Muscle of arm (tissue), 1 donor: ENCODE measurements at regions not wholly inside any gene's neighbourhood (a gene's known extent, or its start where the extent isn't known, plus 50 kb on each side); places are given as distances from the start of the nearest gene placed in this dataset.
"Not testable (repeated sequence)": the region's sequence is repeated elsewhere in the genome, so short reads cannot be mapped to it uniquely, and the experiment has no call there.

Experiments
- DNase-seq: peaks from one replicate; pipeline ENCODE4 v3.0.0-alpha.2; 2013

DNA sequence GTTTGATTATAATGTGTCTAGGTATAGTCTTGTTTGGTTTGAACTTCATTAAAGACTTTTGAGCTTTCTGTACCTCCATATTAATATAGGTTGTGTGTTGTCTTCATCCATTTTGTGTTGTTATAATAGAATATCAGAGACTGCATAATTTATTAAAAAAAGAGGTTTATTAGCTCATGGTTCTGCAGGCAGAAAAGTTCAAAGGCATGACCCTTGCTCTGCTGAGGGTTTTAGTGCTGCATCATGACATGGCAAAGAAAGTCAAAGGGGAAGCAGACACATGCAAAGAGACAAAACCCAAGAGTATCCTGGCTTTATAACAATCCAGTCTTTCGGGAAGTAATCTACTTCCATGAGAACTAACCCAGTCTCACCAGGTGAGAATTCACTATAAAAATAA lies 358.2 kb downstream of the EDEM1 start:
- DNase-seq: no peak

DNA sequence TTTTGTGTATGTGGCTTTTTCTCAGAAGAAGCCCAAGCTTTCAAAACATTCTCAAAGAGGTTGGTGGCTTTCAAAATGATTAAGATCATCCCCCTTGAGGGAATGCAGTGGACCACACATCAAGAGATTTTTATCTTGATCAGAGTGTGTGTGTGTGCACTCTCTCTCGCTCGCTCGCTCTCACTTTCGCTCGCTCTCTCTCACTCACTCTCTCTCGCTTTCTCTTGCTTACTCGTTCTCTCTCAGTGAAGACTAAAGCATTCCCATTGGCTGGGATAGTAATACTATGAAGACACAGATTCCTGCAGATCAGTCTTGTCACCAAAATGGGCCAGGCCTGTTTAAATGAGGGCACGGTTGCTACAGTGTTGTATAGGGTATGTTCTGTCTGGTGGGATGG lies 365.7 kb downstream of the EDEM1 start:
- no peak for DNase-seq

DNA sequence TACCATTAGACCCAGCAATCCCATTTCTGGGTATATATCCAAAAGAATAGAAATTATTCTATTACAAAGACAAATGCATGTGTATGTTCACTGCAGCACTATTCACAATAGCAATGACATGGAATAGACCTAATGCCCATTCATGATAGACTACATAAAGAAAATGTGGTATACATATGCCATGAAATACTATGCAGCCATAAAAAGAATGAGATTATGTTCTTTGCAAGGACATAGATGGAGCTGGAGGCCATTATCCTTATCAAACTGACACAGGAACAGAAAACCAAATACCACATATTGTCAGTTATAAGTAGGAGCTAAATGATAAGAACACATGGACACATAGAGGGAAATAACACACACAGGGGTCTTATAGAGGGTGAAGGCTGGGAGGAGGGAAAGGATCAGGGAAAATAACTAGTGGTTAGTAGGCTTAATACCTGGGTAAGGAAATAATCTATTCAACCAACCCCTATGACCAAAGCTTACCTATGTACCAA lies 366.8 kb downstream of the EDEM1 start:
- no peak for DNase-seq

DNA sequence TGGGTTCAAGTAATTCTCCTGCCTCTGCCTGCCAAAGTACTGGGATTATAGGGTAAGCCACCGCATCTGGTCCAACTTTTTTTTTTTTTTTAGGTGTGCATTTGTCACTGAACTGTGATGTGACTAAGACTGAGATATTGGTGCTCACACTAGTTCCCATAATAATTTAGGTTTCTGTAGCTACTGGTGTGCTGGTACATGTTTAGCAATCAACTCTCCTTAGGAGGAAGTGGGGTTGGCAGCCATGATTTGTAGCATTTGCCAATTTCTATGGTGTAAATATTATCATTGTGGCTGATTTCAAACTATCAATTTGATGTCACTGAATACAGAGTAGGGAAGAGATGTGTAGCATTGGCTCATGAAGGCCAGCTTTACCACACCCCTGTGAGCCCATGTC lies 372.7 kb downstream of the EDEM1 start:
- DNase-seq: no peak

DNA sequence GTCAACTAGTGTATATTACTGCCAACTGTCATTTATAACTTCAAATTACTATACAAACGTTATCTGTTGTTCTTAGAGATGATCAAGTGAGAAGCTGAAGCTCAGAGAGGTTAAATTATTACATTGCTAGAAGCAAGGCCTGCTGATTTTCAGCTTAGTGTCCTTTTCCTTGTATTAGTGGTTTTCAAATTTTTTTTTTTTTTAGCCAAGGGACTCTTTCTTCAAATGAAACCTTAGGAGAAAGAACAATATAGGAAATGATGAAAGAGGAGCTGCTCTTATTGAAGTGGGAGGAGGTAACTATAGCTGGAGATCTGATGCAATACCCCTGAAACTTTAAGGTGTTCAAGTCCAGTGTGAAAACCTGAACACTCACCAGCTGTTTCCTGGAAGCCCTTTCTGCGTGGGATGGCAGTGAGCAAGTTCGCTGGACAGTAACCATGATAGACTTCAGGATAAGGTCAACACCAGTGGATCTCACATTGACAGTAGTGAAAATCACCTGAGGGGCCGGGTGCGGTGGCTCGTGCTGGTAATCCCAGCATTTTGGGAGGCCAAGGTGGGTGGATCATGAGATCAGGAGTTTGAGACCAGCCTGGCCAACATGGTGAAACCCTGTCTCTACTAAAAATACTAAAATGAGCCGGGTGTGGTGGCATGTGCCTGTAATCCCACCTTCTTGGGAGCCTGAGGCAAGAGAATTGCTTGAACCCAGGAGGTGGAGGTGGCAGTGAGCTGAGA lies 376.2 kb downstream of the EDEM1 start:
- no peak for DNase-seq

DNA sequence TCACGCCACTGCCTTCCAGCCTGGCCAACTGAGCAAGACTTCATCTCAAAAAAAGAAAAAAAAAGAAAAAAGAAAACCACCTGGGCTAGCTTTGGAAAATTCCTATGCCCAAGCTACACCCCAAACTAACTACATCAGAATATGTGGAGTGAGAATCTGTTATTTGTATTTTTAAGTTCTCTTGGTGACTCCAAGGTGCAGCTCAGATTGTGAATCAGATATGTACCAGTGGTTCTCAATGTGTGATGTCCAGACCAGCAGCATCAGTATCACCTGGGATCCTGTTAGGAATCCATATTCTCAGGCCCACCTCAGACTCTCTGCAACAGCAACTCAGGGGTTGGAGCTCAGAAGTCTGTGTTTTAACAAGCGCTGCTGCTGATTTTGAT lies 376.8 kb downstream of the EDEM1 start:
- DNase-seq: no peak

DNA sequence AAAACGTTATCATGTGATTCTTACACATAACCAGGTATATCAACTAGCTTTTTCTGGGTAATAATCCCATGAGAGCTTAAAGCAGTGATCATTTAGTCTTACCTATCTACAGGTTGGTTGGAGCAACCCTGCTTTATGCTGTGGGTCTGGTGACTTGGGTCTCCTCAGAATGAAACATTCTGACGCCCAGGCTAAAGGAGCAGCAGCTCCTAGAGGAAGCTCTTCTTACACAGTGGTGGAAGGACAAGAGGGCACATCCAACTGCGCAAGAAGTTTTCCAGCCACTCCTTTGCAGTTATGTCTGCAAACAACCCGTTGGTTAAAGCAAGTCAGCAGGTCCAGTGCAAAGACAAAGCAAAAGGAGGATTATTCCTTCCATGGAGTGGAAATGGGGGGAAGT lies 377.5 kb downstream of the EDEM1 start:
- no peak for DNase-seq

DNA sequence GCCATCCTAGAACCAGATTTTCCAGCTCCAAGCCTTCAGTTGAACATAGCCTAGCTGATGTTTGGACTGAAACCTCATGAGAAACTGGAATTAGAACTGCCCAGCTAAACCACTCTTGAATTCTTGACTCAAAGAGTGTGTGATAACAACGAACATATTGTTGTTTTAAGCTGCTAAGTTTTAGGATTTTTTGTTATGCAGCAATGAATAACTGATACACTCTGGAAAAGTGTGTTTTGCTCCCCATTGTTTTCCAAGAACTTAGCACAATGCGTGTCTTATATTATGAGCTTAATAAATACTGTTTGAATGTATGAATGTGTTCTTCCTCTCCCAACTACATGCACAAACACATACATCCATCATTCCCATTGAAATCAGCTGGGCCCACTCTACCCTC lies 379.6 kb downstream of the EDEM1 start:
- no peak for DNase-seq

DNA sequence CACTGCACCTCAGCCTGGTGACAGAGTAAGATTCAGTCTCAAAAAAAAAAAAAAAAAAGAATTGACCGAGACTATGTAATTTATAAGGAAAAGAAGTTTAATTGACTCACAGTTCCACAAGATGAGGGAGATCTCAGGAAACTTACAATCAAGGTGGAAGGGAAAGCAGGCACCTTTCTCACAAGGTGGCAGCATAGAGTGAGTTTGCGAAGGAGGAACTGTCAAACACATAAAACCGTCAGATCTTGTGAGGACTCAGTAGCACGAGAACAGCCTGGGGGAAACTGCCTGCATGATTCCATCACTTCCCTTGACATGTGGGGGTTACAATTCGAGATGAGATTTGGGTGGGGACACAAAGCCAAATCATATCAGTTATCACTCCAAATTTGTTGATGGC lies 380.9 kb downstream of the EDEM1 start:
- no peak for DNase-seq

DNA sequence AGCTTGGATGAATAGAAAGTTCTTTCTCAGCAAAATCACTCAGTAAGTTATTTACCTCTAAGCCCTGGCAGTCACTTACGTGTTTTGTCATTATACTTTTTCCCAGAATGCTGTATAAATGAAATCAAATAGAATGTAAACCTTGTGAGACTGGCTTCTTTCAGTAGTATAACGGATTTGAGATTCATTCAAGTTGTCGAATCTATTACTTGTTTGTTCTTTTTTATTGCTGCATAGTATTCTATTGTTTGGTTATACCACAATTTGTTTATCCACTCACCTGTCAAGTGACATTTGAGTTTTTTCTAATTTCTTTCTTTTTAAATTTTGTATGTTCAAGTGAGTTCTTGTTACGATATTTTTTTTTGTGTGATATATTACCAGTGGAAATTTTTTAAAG lies 381.6 kb downstream of the EDEM1 start:
- DNase-seq: no peak

DNA sequence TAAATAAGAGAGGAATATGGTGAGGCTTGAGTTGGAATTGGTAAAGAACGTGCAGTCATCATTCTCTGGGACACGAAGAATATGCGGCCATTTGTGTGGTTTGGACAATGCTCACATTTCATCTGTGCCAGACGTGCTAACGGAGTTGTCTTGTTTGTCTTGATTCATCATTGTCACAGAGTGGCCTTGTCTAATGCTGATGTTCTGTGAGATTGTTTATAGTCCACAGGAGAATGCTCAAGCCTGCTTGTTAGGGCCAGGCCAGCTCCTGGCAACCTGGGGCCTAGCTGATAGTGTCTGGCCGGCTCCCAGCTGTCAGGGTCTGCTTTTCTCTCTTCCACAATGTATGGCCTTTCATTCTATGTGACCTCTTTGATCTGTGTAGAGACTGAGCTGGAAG lies 384.7 kb downstream of the EDEM1 start:
- DNase-seq: no peak

DNA sequence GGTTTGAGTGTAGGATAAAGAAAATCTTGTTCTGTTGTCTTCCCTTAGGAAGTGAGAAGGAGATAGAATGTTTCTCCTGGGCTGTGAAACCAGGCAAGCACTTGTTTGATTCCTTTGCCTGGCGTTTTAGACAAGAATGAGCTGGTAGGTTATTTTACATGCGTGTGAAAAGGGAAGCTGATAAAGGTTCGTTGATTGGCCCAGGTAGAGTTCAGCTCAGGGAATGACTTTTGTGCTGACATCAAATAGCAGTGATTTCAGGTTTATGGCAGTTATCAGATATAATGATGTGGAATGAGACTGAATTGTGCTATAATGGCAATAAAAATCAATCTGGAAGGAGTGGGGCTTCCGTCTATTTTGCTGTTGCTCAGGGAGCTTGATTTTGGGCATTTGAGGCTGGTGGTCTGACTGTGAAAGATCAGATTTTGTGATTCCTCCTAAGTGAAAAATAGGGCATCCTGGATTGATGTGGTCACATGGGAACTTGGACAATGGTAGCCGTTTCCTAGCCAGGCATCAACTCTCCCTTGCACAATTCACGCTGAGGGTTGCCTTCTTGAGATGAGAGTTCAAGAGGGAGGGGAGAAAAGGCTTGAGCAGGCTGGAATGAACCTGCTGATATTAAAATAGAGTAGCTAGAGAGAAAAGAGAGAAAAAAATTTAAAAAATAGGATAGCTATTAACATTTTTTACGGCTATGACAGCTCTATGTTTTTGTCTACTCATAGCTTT lies 388.9 kb downstream of the EDEM1 start:
- DNase-seq: no peak

DNA sequence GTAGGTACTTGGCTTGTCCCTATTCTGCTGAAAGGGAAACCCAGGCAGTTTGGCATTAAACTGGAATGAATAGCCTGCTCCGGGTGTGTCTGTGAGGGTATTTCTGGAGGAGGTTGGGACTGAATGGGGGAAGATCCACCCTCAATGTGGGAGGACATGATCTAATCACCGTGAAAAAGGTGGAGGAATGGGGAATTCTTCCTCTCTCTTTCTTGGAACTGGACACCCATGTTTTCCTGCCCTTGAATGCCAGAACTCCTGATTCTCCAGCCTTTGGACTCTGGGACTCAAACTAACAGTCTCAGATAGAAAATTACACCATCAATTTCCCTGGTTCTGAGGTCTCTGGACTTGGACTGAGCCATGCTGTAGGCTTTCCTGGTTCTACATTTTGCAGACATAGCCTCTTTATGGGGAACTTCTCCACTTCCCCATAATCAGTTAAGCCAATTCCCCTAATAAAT lies 391.7 kb downstream of the EDEM1 start:
- DNase-seq: no peak

DNA sequence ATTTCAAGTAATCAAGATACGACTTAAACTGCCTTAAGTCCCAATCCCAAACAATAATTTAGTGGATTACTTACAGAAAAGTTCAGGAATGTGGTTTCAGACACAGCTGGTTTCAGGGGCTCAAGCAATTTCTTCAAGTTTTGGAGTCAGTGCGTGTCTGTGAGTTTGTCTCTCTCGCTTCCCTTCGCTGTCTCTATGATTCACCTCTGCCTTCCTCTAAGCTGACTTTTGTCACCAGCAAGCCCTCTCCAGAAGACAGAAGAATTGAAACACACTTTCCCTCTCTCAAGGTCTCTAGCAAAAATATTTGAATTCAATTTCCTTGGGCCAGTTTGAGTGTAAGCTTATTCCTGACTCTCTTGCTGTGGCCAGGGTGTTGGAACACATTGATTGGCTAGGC lies 392.4 kb downstream of the EDEM1 start:
- DNase-seq: no peak

DNA sequence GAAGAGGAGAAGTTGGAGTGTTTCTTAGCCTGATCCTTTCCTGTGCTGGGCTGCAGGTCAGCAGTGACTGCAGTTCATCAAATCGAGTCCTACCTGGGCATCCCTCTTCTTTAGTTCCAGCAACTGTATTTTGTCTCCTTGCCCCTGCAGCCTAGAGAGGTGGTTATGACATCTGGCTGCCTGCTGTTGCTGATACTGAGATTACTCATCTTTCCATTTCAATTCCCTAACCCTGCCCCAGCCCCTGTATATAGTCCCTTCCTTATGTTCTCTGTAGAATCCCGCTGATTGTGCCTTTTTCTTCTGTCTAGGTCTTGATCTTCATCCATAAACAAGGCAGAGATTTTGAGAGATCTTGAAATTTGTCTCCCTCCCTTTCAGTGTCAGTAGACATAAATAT lies 393.3 kb downstream of the EDEM1 start:
- no peak for DNase-seq

DNA sequence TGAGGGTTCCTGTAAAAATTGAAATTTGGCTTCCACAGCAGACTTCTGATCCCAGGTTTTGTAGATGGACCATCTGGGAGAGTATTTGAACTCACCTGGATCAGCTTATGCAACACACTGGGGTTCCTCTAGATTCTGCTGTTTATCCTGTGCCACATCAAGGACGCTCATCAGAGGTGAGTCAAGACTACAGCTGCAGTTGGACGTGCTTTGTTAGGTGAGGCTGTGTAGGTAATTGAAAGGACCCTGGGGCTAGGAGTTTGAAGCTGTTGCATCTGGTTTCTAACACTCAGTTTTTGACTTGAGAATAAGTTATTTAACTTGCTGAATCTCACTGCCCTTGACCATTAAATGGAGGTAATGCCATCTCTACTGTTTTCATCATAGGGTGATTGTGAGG lies 394.2 kb downstream of the EDEM1 start:
- DNase-seq: no peak

DNA sequence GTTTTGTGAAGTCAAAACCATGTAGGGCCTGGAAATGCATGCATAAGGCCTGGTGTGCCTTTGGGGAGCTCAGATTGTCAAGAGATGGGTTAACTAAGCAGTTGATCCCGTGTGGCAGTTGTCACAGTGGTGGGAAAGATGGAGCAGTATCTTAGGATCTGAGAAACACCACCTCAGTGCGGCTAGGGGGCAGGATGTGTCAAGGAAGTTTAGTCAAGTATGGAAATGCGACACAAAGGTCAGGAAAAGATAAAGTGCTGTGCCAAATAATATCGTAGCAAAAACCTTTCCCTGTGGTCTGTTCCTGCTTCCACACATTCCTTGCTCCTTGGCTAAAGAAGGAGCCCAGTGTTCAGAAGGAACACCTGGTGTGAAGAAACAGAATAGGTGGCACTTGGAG lies 396.4 kb downstream of the EDEM1 start:
- no peak for DNase-seq

DNA sequence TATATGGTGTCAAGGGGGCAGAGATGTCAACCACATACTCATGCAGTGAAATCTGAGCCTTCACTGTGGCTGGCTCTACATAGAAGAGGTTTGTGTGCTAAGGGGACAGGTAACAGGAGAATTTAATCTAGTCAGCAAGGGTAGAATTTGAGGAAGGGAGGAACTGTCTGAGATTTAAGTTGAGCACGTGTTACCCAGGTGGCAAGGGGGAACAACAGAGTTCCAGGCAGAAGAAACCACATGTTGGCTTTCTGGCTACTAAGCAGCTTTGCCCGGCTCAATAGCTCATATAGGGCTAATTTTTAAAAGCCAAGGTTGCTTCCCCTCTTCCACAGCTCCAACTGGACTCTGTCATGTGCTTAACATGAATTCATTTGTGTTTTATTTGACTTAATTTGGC lies 397.6 kb downstream of the EDEM1 start:
- DNase-seq: no peak

DNA sequence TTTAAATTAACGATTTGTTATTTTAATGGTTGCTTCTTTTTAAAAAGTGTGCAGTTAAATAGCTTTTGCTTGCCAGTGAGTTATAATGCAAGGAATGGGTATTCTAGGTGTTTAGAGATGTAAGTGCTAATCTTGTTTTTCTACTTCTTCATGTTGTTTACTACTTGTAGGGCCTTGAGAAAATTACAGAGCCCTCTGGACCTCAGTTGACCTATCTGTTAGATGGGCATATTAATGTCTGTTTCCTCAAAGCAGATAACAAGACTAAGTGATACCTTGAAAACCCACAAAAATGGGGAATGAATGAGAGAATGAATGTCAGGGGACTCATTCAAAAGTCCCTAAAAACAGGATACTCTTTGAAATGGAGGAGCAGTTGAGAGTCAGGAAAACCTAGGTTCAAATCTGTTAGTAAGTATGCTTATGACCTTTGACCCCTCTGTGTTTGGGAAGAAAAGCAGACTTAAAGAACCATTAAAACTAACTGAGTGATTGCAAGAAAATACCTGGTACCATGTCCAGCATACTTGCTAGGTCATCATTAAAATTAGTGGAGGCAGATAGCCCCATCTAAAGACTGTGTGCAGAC lies 419.5 kb downstream of the EDEM1 start:
- no peak for DNase-seq

DNA sequence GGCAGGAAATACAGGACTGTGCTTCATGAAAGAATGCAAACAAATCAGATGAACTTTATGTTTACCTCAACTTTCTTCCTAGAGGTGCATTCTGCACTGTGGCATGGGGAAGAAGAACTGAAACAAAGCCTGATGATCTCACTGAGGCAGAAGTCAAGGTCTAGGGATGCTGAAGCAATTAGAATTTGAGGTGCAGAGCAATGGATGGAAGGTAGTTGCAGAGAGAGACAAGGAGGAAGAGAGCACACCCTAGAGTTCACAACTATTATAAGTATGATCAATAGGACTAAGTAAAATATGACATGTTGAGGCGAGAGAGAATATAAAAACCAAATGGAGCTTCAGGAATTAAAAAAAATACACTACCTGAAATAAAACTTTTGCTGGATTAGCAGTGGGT lies 420.1 kb downstream of the EDEM1 start:
- no peak for DNase-seq

DNA sequence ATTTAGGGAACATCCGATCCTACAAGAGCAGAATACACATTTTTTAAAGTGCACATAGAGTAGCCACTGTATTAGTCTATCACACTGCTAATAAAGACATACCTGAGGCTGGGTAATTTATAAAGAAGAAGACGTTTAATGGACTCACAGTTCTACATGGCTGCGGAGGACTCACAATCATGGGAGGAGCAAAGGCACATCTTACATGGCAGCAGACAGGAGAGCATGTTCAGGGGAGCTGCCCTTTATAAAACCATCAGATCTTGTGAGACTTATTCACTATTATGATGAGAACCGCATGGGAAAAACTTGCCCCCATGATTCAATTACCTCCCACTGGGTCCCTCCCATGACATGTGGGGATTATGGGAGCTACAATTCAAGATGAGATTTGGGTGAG lies 421.5 kb downstream of the EDEM1 start:
- DNase-seq: not testable (repeated sequence)

DNA sequence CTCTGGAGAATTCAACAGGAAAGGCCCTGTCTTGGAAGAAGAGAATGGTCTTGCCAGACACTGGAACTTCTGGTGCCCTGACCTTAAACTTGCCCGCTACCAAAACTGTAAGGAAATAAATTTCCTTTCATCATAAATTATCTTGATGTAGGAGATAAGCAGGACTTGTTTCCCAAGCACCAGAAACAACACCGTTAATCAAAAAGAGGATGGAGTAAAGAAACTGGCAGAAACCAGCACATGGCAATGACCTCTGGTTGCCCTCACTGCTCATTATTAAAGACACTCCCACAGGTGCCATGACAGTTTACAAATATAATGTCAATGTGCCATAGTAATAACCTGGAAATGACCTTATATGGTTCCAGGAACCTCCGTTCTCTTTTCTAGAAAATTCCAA lies 426.1 kb downstream of the EDEM1 start:
- DNase-seq: no peak

DNA sequence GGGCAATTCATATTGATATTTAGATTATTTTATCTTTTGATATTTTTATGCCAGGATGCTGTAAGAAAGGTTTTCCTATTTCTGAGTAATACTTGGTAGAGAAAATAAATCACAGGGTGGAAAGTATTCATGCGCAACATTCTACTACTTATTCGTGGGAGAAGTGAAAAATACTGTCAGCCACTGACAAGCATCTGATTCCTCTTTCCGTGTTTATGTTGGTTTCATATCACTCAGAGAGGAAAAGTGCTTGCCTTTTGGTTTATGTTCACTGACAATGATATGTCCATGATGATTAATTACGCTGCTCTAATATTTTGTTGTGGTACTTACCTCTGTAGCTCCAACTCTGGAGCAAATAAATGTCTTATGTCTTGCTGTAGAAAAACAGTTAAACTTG lies 429.4 kb downstream of the EDEM1 start:
- no peak for DNase-seq
